K562 (cell line): ENCODE measurements at regions not wholly inside any gene's neighbourhood (a gene's known extent, or its start where the extent isn't known, plus 50 kb on each side); places are given as distances from the start of the nearest gene placed in this dataset.

Experiments
- FOXA3 ChIP-seq, 2 experiments: fragments of 450-650 bp in 1 of 2; sonication (generic) in 1 of 2; formaldehyde crosslinking; IDR thresholded peaks in 1 of 2; conservative IDR thresholded peaks in 1 of 2; 2 replicates each; pipeline versions ENCODE4 v1.4.0 to v1.8.0; 2020 to 2022; ENCODE audit warnings: mild to moderate bottlenecking in 2 of 2, missing genetic modification reagents in 1 of 2
- SETDB1 ChIP-seq: IDR thresholded peaks from one replicate; pipeline ENCODE4 v1.6.1; 2012; ENCODE audit warnings: low read length, control low read depth, inconsistent platforms
- SRSF7 ChIP-seq: fragments of 200-400 bp; formaldehyde crosslinking; optimal IDR thresholded peaks from 2 replicates; pipeline ENCODE3; 2017; ENCODE audit warnings: mild to moderate bottlenecking, low read depth, low read length
- VEZF1 ChIP-seq: fragments of 200-800 bp; sonication (Bioruptor generic); IDR thresholded peaks from 2 replicates; pipeline ENCODE4 v1.6.1; 2017; ENCODE audit warnings: missing genetic modification characterization, missing compliant biosample characterization
- ZNF224 ChIP-seq: sonication (generic); formaldehyde crosslinking; IDR thresholded peaks from 2 replicates; pipeline ENCODE4 v1.8.0; 2022; ENCODE audit warnings: mild to moderate bottlenecking, missing genetic modification reagents
- TF ChIP-seq, protein P1 (sequence below): sonication (generic); formaldehyde crosslinking; IDR thresholded peaks from 2 replicates; pipeline ENCODE4 v1.8.0; 2023; ENCODE audit warnings: missing genetic modification reagents, mild to moderate bottlenecking, borderline replicate concordance
- TF ChIP-seq, protein P2 (sequence below): fragments of 450-650 bp; IDR thresholded peaks from 2 replicates; pipeline ENCODE4 v1.6.1; 2016; ENCODE audit warnings: mild to moderate bottlenecking, moderate library complexity

- TF ChIP-seq, protein P1, sequence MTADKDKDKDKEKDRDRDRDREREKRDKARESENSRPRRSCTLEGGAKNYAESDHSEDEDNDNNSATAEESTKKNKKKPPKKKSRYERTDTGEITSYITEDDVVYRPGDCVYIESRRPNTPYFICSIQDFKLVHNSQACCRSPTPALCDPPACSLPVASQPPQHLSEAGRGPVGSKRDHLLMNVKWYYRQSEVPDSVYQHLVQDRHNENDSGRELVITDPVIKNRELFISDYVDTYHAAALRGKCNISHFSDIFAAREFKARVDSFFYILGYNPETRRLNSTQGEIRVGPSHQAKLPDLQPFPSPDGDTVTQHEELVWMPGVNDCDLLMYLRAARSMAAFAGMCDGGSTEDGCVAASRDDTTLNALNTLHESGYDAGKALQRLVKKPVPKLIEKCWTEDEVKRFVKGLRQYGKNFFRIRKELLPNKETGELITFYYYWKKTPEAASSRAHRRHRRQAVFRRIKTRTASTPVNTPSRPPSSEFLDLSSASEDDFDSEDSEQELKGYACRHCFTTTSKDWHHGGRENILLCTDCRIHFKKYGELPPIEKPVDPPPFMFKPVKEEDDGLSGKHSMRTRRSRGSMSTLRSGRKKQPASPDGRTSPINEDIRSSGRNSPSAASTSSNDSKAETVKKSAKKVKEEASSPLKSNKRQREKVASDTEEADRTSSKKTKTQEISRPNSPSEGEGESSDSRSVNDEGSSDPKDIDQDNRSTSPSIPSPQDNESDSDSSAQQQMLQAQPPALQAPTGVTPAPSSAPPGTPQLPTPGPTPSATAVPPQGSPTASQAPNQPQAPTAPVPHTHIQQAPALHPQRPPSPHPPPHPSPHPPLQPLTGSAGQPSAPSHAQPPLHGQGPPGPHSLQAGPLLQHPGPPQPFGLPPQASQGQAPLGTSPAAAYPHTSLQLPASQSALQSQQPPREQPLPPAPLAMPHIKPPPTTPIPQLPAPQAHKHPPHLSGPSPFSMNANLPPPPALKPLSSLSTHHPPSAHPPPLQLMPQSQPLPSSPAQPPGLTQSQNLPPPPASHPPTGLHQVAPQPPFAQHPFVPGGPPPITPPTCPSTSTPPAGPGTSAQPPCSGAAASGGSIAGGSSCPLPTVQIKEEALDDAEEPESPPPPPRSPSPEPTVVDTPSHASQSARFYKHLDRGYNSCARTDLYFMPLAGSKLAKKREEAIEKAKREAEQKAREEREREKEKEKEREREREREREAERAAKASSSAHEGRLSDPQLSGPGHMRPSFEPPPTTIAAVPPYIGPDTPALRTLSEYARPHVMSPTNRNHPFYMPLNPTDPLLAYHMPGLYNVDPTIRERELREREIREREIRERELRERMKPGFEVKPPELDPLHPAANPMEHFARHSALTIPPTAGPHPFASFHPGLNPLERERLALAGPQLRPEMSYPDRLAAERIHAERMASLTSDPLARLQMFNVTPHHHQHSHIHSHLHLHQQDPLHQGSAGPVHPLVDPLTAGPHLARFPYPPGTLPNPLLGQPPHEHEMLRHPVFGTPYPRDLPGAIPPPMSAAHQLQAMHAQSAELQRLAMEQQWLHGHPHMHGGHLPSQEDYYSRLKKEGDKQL (CRISPR knock-in tag): no peak
- TF ChIP-seq, protein P2, sequence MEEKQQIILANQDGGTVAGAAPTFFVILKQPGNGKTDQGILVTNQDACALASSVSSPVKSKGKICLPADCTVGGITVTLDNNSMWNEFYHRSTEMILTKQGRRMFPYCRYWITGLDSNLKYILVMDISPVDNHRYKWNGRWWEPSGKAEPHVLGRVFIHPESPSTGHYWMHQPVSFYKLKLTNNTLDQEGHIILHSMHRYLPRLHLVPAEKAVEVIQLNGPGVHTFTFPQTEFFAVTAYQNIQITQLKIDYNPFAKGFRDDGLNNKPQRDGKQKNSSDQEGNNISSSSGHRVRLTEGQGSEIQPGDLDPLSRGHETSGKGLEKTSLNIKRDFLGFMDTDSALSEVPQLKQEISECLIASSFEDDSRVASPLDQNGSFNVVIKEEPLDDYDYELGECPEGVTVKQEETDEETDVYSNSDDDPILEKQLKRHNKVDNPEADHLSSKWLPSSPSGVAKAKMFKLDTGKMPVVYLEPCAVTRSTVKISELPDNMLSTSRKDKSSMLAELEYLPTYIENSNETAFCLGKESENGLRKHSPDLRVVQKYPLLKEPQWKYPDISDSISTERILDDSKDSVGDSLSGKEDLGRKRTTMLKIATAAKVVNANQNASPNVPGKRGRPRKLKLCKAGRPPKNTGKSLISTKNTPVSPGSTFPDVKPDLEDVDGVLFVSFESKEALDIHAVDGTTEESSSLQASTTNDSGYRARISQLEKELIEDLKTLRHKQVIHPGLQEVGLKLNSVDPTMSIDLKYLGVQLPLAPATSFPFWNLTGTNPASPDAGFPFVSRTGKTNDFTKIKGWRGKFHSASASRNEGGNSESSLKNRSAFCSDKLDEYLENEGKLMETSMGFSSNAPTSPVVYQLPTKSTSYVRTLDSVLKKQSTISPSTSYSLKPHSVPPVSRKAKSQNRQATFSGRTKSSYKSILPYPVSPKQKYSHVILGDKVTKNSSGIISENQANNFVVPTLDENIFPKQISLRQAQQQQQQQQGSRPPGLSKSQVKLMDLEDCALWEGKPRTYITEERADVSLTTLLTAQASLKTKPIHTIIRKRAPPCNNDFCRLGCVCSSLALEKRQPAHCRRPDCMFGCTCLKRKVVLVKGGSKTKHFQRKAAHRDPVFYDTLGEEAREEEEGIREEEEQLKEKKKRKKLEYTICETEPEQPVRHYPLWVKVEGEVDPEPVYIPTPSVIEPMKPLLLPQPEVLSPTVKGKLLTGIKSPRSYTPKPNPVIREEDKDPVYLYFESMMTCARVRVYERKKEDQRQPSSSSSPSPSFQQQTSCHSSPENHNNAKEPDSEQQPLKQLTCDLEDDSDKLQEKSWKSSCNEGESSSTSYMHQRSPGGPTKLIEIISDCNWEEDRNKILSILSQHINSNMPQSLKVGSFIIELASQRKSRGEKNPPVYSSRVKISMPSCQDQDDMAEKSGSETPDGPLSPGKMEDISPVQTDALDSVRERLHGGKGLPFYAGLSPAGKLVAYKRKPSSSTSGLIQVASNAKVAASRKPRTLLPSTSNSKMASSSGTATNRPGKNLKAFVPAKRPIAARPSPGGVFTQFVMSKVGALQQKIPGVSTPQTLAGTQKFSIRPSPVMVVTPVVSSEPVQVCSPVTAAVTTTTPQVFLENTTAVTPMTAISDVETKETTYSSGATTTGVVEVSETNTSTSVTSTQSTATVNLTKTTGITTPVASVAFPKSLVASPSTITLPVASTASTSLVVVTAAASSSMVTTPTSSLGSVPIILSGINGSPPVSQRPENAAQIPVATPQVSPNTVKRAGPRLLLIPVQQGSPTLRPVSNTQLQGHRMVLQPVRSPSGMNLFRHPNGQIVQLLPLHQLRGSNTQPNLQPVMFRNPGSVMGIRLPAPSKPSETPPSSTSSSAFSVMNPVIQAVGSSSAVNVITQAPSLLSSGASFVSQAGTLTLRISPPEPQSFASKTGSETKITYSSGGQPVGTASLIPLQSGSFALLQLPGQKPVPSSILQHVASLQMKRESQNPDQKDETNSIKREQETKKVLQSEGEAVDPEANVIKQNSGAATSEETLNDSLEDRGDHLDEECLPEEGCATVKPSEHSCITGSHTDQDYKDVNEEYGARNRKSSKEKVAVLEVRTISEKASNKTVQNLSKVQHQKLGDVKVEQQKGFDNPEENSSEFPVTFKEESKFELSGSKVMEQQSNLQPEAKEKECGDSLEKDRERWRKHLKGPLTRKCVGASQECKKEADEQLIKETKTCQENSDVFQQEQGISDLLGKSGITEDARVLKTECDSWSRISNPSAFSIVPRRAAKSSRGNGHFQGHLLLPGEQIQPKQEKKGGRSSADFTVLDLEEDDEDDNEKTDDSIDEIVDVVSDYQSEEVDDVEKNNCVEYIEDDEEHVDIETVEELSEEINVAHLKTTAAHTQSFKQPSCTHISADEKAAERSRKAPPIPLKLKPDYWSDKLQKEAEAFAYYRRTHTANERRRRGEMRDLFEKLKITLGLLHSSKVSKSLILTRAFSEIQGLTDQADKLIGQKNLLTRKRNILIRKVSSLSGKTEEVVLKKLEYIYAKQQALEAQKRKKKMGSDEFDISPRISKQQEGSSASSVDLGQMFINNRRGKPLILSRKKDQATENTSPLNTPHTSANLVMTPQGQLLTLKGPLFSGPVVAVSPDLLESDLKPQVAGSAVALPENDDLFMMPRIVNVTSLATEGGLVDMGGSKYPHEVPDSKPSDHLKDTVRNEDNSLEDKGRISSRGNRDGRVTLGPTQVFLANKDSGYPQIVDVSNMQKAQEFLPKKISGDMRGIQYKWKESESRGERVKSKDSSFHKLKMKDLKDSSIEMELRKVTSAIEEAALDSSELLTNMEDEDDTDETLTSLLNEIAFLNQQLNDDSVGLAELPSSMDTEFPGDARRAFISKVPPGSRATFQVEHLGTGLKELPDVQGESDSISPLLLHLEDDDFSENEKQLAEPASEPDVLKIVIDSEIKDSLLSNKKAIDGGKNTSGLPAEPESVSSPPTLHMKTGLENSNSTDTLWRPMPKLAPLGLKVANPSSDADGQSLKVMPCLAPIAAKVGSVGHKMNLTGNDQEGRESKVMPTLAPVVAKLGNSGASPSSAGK: no peak
- TF ChIP-seq ZNF224 (CRISPR knock-in tag) (no peak), FOXA3 (CRISPR knock-in tag; conservative IDR thresholded peaks at IDR 0.05 in 1 of 2, IDR thresholded peaks at IDR 0.05 in 1 of 2) (no peak), SETDB1 (no peak), VEZF1 (CRISPR knock-in tag) (no peak), SRSF7 (no peak)
Observed at GRCh38 chr5:104731331-104731730, 1168.7 kb upstream of the NUDT12 start (continued).
